ENCODE measurements at regions not wholly inside any gene's neighbourhood (a gene's known extent, or its start where the extent isn't known, plus 50 kb on each side); places are given as distances from the start of the nearest gene placed in this dataset.

GRCh38 chr16:64478252-64478906 is 643.5 kb downstream of the CDH11 start:
- TF ChIP-seq CTCF (IDR thresholded peaks at IDR 0.05; ENCODE audit: insufficient read depth, low read length): no peak
- TF ChIP-seq POLR2AphosphoS5 (IDR thresholded peaks at IDR 0.05; ENCODE audit: low read depth): no peak
- TF ChIP-seq REST (IDR thresholded peaks at IDR 0.05; ENCODE audit: insufficient replicate concordance, low read depth): no peak

All from HL-60 (cell line).